Gastrocnemius medialis (tissue), 4 donors: ENCODE measurements at regions not wholly inside any gene's neighbourhood (a gene's known extent, or its start where the extent isn't known, plus 50 kb on each side); places are given as distances from the start of the nearest gene placed in this dataset.
"Not testable (repeated sequence)": the region's sequence is repeated elsewhere in the genome, so short reads cannot be mapped to it uniquely, and the experiment has no call there.

Experiments
- ATAC-seq, 2 donors: fragments of 150-250 bp; one replicate each; pipeline ENCODE4 v1.9.1; 2016
- DNase-seq, 2 donors: peaks; one replicate each; pipeline ENCODE4 v3.0.0-alpha.2; 2019
- H3K27ac ChIP-seq, 4 donors: fragments of 200-600 bp; sonication (generic); 1 replicate in 1 of 4; 2 replicates in 3 of 4; pipeline ENCODE4 v1.5.1; 2016 to 2018; ENCODE audit warnings: mild to moderate bottlenecking in 2 of 4, moderate library complexity in 1 of 4
- H3K27me3 ChIP-seq, 3 donors: fragments of 200-600 bp; sonication (generic) in 2 of 3; 1 replicate in 1 of 3; 2 replicates in 2 of 3; pipeline versions ENCODE4 v1.5.1 to v1.6.0; 2016 to 2019; ENCODE audit warnings: mild to moderate bottlenecking in 1 of 3, moderate library complexity in 1 of 3
- H3K36me3 ChIP-seq, 2 donors: fragments of 200-600 bp; sonication (generic) in 1 of 2; one replicate each; pipeline ENCODE4 v1.5.1; 2017 to 2018
- H3K4me1 ChIP-seq, 2 donors: fragments of 200-600 bp; sonication (generic) in 1 of 2; one replicate each; pipeline ENCODE4 v1.5.1; 2016 to 2017; ENCODE audit warnings: mild to moderate bottlenecking in 2 of 2
- H3K4me3 ChIP-seq, 4 donors: fragments of 200-600 bp; sonication (generic) in 3 of 4; 1 replicate in 1 of 4; 2 replicates in 3 of 4; pipeline ENCODE4 v1.5.1; 2016 to 2019; ENCODE audit warnings: mild to moderate bottlenecking in 2 of 4
- H3K9me3 ChIP-seq, 3 donors: fragments of 200-600 bp; sonication (generic) in 2 of 3; 1 replicate in 1 of 3; 2 replicates in 2 of 3; pipeline ENCODE4 v1.5.1; 2016 to 2019
- POLR2A ChIP-seq, 2 donors: fragments of 450-650 bp; IDR thresholded peaks; one replicate each; pipeline ENCODE4 v1.6.1; 2017; ENCODE audit warnings: antibody characterized with exemption in 2 of 2, mild to moderate bottlenecking in 2 of 2, moderate library complexity in 2 of 2
- in situ Hi-C, 4 donors: fragments of 200-750 bp; cut with MboI; loops; one replicate each; pipeline versions ENCODE4 v1.15.0 to v1.8.0; 2017; ENCODE audit warnings: low sequenced_read_pairs in 4 of 4
- intact Hi-C: fragments of 100-400 bp; cut with DNase I; formaldehyde crosslinking; loops from one replicate; pipeline ENCODE4 v1.15.1; 2023; ENCODE audit warnings: low total_unique reads
- TF ChIP-seq, protein P1 (sequence below), 5 experiments: fragments of 450-650 bp in 3 of 5; fragments of 200-600 bp in 2 of 5; sonication (generic) in 2 of 5; IDR thresholded peaks in 4 of 5; conservative IDR thresholded peaks in 1 of 5; 1 replicate in 4 of 5; 2 replicates in 1 of 5; pipeline ENCODE4 v1.5.1; 2016 to 2019; ENCODE audit warnings: antibody characterized with exemption in 5 of 5, mild to moderate bottlenecking in 3 of 5, moderate library complexity in 3 of 5

GRCh38 chr4:159778298-159778697, 675.4 kb downstream of the RAPGEF2 start:
- Histone ChIP-seq H3K27me3 (no peaks in the 10 kb centered on the region), H3K9me3 (no peaks in the 10 kb centered on the region), H3K27ac (no peak overlapping the region), H3K4me1 (no peaks in the 10 kb centered on the region), H3K36me3 (no peaks in the 10 kb centered on the region), H3K4me3 (no peak overlapping the region)
- ATAC-seq (no peak), DNase-seq (no peak)
- TF ChIP-seq, protein P1, sequence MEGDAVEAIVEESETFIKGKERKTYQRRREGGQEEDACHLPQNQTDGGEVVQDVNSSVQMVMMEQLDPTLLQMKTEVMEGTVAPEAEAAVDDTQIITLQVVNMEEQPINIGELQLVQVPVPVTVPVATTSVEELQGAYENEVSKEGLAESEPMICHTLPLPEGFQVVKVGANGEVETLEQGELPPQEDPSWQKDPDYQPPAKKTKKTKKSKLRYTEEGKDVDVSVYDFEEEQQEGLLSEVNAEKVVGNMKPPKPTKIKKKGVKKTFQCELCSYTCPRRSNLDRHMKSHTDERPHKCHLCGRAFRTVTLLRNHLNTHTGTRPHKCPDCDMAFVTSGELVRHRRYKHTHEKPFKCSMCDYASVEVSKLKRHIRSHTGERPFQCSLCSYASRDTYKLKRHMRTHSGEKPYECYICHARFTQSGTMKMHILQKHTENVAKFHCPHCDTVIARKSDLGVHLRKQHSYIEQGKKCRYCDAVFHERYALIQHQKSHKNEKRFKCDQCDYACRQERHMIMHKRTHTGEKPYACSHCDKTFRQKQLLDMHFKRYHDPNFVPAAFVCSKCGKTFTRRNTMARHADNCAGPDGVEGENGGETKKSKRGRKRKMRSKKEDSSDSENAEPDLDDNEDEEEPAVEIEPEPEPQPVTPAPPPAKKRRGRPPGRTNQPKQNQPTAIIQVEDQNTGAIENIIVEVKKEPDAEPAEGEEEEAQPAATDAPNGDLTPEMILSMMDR (IDR thresholded peaks at IDR 0.05 in 4 of 5, conservative IDR thresholded peaks at IDR 0.05 in 1 of 5): no peak
- no peak for TF ChIP-seq POLR2A (IDR thresholded peaks at IDR 0.05)
- in situ Hi-C loops: no loop called here
- intact Hi-C loops: no loop called here

DNA sequence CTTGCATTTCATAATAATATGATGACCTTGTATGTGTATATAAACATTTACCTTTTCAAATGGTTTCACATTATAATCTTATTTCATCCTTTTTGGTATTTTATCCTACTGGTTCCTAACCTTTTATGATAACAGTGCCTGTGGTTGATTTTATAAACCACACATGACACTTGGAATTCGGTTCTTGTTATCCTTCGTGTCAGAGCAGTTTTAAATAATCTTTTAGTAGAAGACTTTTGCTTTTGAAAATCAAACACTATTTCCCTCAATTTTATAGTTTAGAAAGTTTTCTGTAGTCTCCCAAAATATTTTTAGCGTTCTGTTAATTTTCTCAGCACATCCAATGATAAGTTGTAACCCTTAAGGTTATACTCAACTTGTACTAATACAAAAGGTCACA, 676.8 kb downstream of the RAPGEF2 start:
- TF ChIP-seq, protein P1 (IDR thresholded peaks at IDR 0.05 in 4 of 5, conservative IDR thresholded peaks at IDR 0.05 in 1 of 5): no peak
- no peak for TF ChIP-seq POLR2A (IDR thresholded peaks at IDR 0.05)
- ATAC-seq: no peak
- H3K27me3 ChIP-seq: no peaks in the 10 kb centered on the region
- in situ Hi-C loops (no loop called here), intact Hi-C loops (no loop called here)
- no peak overlapping the region for H3K4me3 ChIP-seq
- DNase-seq: no peak
- no peak overlapping the region for H3K27ac ChIP-seq
- H3K4me1 ChIP-seq: no peaks in the 10 kb centered on the region
- no peaks in the 10 kb centered on the region for H3K9me3 ChIP-seq
- H3K36me3 ChIP-seq: no peaks in the 10 kb centered on the region

- H3K9me3 ChIP-seq: no peaks in the 10 kb centered on the region
- no peaks in the 10 kb centered on the region for H3K36me3 ChIP-seq
- H3K27ac ChIP-seq: no peak overlapping the region
- H3K27me3 ChIP-seq: no peaks in the 10 kb centered on the region
- in situ Hi-C loops: no loop called here
- intact Hi-C loops: no loop called here
- no peaks in the 10 kb centered on the region for H3K4me1 ChIP-seq
- no peak for TF ChIP-seq POLR2A (IDR thresholded peaks at IDR 0.05)
- TF ChIP-seq, protein P1 (IDR thresholded peaks at IDR 0.05 in 4 of 5, conservative IDR thresholded peaks at IDR 0.05 in 1 of 5): no peak
- no peak for ATAC-seq
- no peak overlapping the region for H3K4me3 ChIP-seq
- no peak for DNase-seq
Observed at GRCh38 chr4:159780196-159780922, 677.5 kb downstream of the RAPGEF2 start.

DNA sequence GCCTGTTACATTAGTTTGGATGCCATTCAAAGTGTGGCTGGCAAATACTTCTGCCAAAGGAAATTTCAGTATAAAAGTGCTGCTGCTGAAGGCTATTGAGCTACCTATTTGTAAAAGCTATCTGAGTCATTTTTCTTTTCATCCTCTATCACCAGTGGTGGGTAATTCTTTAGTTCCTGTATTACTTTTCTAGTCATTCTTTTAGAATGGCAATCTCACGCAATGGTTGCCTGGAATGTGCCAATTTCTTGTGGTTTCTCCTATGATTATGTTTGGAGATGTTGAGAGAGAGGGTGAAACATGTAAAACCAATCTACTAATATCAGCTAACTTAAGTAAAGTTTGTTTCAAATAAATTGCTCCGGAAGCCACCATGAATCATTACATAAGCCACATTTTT, 685.0 kb downstream of the RAPGEF2 start:
- no peaks in the 10 kb centered on the region for H3K4me1 ChIP-seq
- ATAC-seq (no peak), DNase-seq (no peak)
- no peak overlapping the region for H3K4me3 ChIP-seq
- H3K27me3 ChIP-seq: no peaks in the 10 kb centered on the region
- H3K9me3 ChIP-seq: no peaks in the 10 kb centered on the region
- intact Hi-C loops: no loop called here
- no peak for TF ChIP-seq POLR2A (IDR thresholded peaks at IDR 0.05)
- TF ChIP-seq, protein P1 (IDR thresholded peaks at IDR 0.05 in 4 of 5, conservative IDR thresholded peaks at IDR 0.05 in 1 of 5): no peak
- H3K36me3 ChIP-seq: no peaks in the 10 kb centered on the region
- in situ Hi-C loops: no loop called here
- no peak overlapping the region for H3K27ac ChIP-seq

DNA sequence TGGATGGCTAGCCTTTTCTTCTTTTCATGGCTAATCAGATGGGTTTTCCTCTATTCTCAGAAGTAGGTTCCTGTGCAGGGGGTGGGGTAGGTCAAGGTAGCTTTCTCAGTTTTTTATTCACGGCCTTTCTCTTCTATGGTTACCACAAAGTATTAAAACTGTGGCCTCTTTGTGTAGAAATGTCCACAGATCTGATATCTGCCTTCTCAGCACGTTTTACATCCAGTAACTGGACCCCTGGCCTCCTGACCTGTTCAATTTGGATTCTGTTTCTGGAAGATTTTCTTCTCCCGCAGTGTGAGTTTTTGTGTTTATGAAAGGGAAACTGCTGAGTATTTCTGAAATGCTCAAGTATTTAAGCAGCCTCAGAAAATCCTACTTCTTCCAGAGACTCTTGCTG, 688.5 kb downstream of the RAPGEF2 start:
- ATAC-seq (no peak), DNase-seq (no peak)
- no peak overlapping the region for H3K4me3 ChIP-seq
- TF ChIP-seq POLR2A (IDR thresholded peaks at IDR 0.05): no peak
- TF ChIP-seq, protein P1 (IDR thresholded peaks at IDR 0.05 in 4 of 5, conservative IDR thresholded peaks at IDR 0.05 in 1 of 5): no peak
- no peaks in the 10 kb centered on the region for H3K27me3 ChIP-seq
- no peak overlapping the region for H3K27ac ChIP-seq
- no peaks in the 10 kb centered on the region for H3K36me3 ChIP-seq
- in situ Hi-C loops: no loop called here
- no peaks in the 10 kb centered on the region for H3K9me3 ChIP-seq
- H3K4me1 ChIP-seq: no peaks in the 10 kb centered on the region
- intact Hi-C loops: no loop called here

- in situ Hi-C loops, H3K27me3 ChIP-seq, H3K9me3 ChIP-seq, H3K4me3 ChIP-seq, H3K27ac ChIP-seq, ATAC-seq, H3K36me3 ChIP-seq, H3K4me1 ChIP-seq, intact Hi-C loops, DNase-seq: not testable (repeated sequence)
Observed at GRCh38 chr4:159804592-159804991, 701.7 kb downstream of the RAPGEF2 start.
